HK-2 (cell line): ENCODE measurements at regions not wholly inside any gene's neighbourhood (a gene's known extent, or its start where the extent isn't known, plus 50 kb on each side); places are given as distances from the start of the nearest gene placed in this dataset.

Source experiments
- DNase-seq: peaks from one replicate; pipeline ENCODE4 v3.0.0-alpha.2; 2018; ENCODE audit not compliant: unreplicated experiment

- DNase-seq = no peak
These were observed 131.7 kb upstream of the PHACTR1 start for GRCh38 chr6:12584631-12585405.

- DNase-seq = no peak
These were observed 131.0 kb upstream of the PHACTR1 start for GRCh38 chr6:12585497-12585958.

DNA sequence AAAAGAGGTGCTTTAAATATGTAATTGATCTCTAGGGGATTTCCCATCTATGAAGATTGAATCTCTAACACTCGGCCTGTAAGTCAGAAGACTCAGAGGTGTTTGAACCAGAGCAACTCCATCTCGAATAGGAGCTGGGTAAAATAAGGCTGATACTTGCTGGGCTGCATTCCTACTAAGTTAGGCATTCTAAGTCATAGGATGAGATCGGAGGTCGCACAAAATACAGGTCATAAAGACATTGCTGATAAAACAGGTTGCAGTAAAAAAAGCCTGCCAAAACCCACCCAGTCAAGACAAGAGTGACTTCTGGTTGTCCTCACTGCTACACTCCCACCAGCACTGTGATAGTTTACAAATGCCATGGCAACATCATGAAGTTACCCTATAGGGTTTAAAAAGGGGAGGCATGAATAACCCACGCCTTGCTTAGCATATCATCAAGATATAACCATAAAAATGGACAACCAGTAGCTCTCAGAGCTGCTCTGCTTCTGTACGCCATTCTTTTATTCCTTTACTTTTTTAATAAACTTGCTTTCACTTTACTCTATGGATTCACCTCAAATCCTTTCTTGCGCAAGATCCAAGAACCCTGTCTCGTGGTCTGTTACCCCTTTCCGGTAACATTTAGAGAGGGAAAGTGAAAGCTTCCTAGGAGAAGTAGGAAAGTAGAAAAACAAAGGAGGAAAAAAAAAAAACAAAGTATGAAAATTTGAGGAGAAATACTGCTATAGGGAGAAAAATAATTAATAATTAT, 129.7 kb upstream of the PHACTR1 start:
- no peak for DNase-seq

DNA sequence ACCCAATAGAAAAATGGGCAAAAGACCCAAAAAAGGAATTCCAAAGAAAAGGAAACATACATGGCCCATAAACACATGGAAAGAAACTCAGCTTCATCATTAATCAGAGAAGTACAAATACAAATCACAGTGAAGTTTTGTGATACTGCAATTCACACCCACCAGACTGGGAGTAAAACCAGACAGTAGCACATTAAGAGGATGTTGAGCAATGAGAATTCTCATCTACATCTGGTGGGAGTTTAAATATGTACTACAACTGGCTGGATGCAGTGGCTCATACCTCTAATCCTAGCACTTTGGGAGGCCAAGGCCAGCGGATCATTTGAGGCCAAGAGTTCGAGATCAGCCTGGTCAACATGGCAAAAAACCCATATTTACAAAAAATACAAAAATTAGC, 125.7 kb upstream of the PHACTR1 start:
- DNase-seq = no peak

DNA sequence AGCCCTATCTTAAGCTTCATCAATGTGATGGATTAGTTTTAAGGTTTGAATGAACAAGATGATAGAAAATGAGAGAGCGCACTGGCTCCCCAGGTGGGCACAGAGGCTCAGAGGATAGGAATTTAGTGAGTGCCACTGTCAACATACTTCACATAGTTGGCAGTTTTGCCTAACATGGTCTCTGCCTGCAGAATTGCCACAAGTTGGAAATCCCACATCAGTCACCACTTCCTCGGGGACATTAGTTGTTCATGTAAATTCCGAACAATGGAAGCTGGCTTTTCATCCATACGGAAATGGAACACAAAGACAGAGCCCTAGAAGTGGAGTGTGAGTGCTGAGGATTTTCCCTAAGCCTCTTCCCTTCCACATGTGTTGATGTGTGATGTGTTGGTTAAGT, 123.9 kb upstream of the PHACTR1 start:
- peak; percentile 45 for DNase-seq

DNA sequence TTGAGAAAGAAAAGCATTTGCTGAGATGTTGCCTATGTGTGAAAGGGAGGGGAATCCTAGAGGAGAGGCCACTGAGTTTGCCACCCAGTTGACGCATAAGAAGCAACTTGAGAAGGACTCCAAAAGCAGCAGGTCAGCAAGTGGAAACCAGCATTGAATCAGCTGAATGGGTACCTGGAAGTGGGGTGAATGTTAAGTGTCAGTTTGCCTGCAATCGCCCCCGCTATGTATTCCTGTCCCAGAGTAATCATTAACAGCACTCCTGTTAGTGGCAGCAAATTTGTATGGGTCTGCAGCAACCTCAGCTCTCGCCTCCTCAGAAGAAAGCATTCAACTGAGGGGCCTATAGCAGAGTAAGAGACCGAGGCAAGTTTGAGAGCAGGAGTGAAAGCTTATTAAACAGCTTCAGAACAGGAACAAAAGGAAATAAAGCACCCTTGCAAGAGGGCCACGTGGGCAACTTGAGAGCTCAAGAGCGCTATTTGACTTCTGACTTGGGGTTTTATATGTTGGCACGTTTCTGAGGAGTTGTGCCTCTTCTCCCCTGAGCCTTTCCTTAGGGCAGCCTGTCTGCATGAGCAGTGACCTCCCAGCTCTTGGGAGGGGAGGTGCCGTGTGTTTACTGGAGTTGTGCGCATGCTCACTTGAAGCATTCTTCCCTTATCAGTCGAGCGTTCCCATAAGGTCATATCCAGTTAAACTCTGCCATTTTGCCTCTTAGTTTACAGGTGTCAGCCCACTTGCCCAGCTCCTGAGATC, 122.6 kb upstream of the PHACTR1 start:
- DNase-seq = no peak

- no peak for DNase-seq
These were observed 122.1 kb upstream of the PHACTR1 start for GRCh38 chr6:12594530-12594893.

GRCh38 chr6:12595161-12595811, 121.3 kb upstream of the PHACTR1 start:
- no peak for DNase-seq

GRCh38 chr6:12596731-12597130, 119.8 kb upstream of the PHACTR1 start:
- no peak for DNase-seq

GRCh38 chr6:12598919-12599318, 117.6 kb upstream of the PHACTR1 start:
- DNase-seq = no peak

DNA sequence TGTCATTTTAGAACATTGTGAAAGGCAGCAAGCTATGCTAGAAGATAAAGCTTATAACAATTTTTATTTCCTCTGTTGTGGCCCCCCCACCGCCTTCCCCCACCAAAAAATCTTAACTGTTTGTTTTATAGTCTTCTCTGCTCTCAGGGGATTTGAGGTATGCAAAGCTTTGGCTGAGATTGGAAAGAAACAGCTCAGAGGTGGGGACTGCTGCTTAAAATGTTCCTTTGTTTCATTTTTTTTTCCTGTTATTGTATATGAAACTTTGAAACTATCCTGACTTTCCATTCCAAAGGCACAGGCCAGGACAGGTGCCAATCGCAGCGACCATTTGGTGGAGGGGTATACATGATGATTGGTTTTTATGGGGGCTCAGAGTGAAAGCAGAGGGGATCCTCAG, 114.7 kb upstream of the PHACTR1 start:
- no peak for DNase-seq

- DNase-seq = no peak
These were observed 114.2 kb upstream of the PHACTR1 start for GRCh38 chr6:12602342-12602741.

GRCh38 chr6:12602951-12603672, 113.5 kb upstream of the PHACTR1 start:
- no peak for DNase-seq

DNA sequence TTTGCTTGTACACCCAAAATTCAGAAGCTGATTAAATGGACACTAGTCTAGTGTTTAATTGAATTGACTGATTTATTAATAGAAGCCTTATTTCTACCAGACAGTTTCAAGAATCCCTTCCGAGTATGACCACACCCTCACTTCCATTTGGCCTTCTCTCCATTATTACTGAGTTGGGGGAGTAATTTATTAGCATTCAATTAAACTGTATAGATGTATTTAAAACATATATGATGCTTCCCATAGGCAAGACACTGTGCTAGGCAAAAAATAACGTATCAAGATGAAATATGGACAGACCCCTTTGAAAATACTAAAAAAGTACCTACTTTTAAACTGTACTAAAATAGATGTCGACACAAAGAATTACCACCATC, 112.9 kb upstream of the PHACTR1 start:
- no peak for DNase-seq

GRCh38 chr6:12605888-12606345, 110.7 kb upstream of the PHACTR1 start:
- DNase-seq = peak; percentile 35

DNA sequence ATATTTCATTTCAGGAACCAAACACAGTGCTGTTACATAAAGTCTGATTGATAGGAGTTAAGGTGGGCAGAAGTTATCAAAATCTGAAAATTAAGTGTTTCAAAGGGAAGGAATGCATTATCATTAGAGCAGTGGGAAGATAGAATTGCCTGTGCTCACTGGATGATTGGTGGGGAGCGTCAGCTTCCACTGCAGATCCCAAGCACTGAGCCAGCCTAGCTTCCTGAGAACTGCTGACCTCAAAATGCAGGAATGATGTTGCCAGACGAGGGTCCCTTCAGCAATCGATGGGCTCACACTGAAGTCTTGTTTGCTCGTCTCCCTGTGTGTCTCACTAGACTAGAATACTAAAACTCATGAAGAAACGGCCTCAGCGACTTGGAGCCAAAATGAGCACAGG, 110.0 kb upstream of the PHACTR1 start:
- DNase-seq = no peak

- DNase-seq = no peak
These were observed 108.3 kb upstream of the PHACTR1 start for GRCh38 chr6:12608016-12608860.

DNA sequence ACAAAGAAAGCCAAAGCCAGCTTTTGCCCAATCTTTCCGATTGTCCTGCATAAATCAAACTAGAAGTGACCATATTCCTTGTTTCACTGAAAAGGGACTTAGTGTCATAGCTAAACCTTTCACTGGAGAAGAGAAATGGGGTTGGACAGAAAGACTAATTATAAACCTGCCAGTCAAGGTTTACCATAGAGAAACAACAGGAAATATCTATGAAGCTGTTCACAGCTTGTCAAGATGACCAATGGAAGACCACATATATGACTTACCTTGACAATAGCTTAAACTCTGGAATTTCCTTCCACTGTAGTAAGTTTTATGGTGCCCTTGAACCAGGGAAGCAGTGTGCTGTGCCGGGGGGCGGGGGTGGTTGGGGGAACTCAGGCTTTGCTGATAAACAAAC, 107.7 kb upstream of the PHACTR1 start:
- no peak for DNase-seq

DNA sequence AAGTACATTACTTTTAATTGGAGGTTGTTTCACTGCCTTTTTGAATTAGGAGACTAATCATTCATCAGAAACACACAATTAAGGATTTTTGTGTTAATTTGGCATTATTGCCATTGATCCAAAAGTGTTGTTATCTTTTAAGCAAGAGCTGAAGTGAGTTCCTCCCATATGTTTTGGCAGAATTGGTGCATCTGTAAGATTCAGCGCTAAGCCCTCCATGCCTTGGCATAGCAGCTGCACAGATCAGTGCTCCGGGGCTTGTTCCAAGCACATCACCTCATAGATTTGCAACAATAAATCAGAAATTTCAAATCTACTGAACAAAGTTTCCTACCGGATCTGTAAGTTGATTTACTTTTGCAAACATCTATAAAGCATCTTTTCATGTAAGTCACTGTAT, 106.8 kb upstream of the PHACTR1 start:
- no peak for DNase-seq

DNA sequence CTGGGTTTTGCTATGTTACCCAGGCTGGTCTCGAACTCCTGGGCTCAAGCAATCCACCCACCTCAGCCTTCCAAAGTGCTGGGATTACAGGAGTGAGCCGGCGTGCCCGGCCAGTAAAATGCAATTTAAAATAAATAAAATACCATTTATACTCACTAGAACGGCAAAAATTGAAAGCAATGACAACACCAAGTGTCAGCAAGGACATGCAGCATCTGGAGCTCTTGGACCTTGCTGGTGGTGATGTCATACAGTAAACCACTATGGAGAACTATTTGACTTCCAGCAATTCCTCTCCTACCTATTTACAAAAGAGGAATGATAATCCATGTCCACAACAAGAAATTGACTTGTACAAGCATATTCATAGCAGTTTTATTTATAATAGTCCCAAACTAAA, 105.7 kb upstream of the PHACTR1 start:
- DNase-seq = no peak
